Adrenal gland (tissue), 5 donors: ENCODE measurements at regions not wholly inside any gene's neighbourhood (a gene's known extent, or its start where the extent isn't known, plus 50 kb on each side); places are given as distances from the start of the nearest gene placed in this dataset.

Experiments used
- CTCF ChIP-seq, 6 experiments: fragments of 450-650 bp in 4 of 6; fragments of 200-600 bp in 2 of 6; sonication (generic) in 1 of 6; IDR thresholded peaks; 1 replicate in 5 of 6; 2 replicates in 1 of 6; pipeline versions ENCODE4 v1.5.1 to v1.8.0; 2016 to 2021; ENCODE audit warnings: antibody characterized with exemption in 6 of 6, mild to moderate bottlenecking in 2 of 6, moderate library complexity in 1 of 6
- POLR2A ChIP-seq, 2 donors: fragments of 450-650 bp; IDR thresholded peaks; one replicate each; pipeline ENCODE4 v1.6.1; 2017; ENCODE audit warnings: antibody characterized with exemption in 2 of 2, mild to moderate bottlenecking in 2 of 2, moderate library complexity in 1 of 2
- donor health status: DM: no; HTN: no; CAD: no.

- TF ChIP-seq CTCF (IDR thresholded peaks at IDR 0.05) (no peak), POLR2A (IDR thresholded peaks at IDR 0.05) (no peak)
Measured at GRCh38 chr16:6837722-6838121, 494.9 kb upstream of the RBFOX1 start.
